HG03159 (cell line): ENCODE measurements at regions not wholly inside any gene's neighbourhood (a gene's known extent, or its start where the extent isn't known, plus 50 kb on each side); places are given as distances from the start of the nearest gene placed in this dataset.
"Not testable (repeated sequence)": the region's sequence is repeated elsewhere in the genome, so short reads cannot be mapped to it uniquely, and the experiment has no call there.

Source experiments
- ATAC-seq: cut with Tn5 transposase; IDR thresholded peaks from one replicate; pipeline ENCODE4 v1.9.1; 2021; ENCODE audit warnings: mild to moderate bottlenecking, moderate library complexity; ENCODE audit not compliant: unreplicated experiment

- ATAC-seq, result not testable (repeated sequence)
Measured at GRCh38 chr20:5453745-5454144, 137.0 kb upstream of the PROKR2 start.

- not testable (repeated sequence) for ATAC-seq
Measured at GRCh38 chr20:5453316-5453715, 136.6 kb upstream of the PROKR2 start.

GRCh38 chr20:5452691-5453090, 135.9 kb upstream of the PROKR2 start:
- not testable (repeated sequence) for ATAC-seq

- ATAC-seq, result not testable (repeated sequence)
Measured at GRCh38 chr20:5452286-5452685, 135.5 kb upstream of the PROKR2 start.

- no peak for ATAC-seq
Measured at GRCh38 chr20:5451643-5452210, 135.0 kb upstream of the PROKR2 start.

- peak; percentile 64 for ATAC-seq
Measured at GRCh38 chr20:5448449-5449118, 131.8 kb upstream of the PROKR2 start.

GRCh38 chr20:5447188-5447587, 130.4 kb upstream of the PROKR2 start:
- ATAC-seq, result no peak

- no peak for ATAC-seq
Measured at GRCh38 chr20:5445611-5446010, 128.9 kb upstream of the PROKR2 start.

- ATAC-seq, result no peak
Measured at GRCh38 chr20:5442101-5442500, 125.3 kb upstream of the PROKR2 start.

- ATAC-seq, result no peak
Measured at GRCh38 chr20:5434116-5434515, 117.4 kb upstream of the PROKR2 start.

GRCh38 chr20:5433352-5433751, 116.6 kb upstream of the PROKR2 start:
- ATAC-seq, result no peak

- ATAC-seq, result no peak
Measured at GRCh38 chr20:5432030-5432429, 115.3 kb upstream of the PROKR2 start.

GRCh38 chr20:5430670-5431069, 113.9 kb upstream of the PROKR2 start:
- ATAC-seq, result no peak

GRCh38 chr20:5426026-5426425, 109.3 kb upstream of the PROKR2 start:
- ATAC-seq, result no peak

- no peak for ATAC-seq
Measured at GRCh38 chr20:5416086-5416485, 99.3 kb upstream of the PROKR2 start.

- ATAC-seq, result no peak
Measured at GRCh38 chr20:5413394-5413793, 96.6 kb upstream of the PROKR2 start.

GRCh38 chr20:5410470-5410869, 93.7 kb upstream of the PROKR2 start:
- no peak for ATAC-seq

- peak; percentile 95 for ATAC-seq
Measured at GRCh38 chr20:5402903-5403531, 86.3 kb upstream of the PROKR2 start.

- ATAC-seq, result no peak
Measured at GRCh38 chr20:5401277-5401875, 84.6 kb upstream of the PROKR2 start.

- ATAC-seq, result no peak
Measured at GRCh38 chr20:5400164-5400762, 83.5 kb upstream of the PROKR2 start.

GRCh38 chr20:5397393-5397792, 80.6 kb upstream of the PROKR2 start:
- no peak for ATAC-seq
